ENCODE measurements at regions not wholly inside any gene's neighbourhood (a gene's known extent, or its start where the extent isn't known, plus 50 kb on each side); places are given as distances from the start of the nearest gene placed in this dataset.
"Not testable (repeated sequence)": the region's sequence is repeated elsewhere in the genome, so short reads cannot be mapped to it uniquely, and the experiment has no call there.

DNA sequence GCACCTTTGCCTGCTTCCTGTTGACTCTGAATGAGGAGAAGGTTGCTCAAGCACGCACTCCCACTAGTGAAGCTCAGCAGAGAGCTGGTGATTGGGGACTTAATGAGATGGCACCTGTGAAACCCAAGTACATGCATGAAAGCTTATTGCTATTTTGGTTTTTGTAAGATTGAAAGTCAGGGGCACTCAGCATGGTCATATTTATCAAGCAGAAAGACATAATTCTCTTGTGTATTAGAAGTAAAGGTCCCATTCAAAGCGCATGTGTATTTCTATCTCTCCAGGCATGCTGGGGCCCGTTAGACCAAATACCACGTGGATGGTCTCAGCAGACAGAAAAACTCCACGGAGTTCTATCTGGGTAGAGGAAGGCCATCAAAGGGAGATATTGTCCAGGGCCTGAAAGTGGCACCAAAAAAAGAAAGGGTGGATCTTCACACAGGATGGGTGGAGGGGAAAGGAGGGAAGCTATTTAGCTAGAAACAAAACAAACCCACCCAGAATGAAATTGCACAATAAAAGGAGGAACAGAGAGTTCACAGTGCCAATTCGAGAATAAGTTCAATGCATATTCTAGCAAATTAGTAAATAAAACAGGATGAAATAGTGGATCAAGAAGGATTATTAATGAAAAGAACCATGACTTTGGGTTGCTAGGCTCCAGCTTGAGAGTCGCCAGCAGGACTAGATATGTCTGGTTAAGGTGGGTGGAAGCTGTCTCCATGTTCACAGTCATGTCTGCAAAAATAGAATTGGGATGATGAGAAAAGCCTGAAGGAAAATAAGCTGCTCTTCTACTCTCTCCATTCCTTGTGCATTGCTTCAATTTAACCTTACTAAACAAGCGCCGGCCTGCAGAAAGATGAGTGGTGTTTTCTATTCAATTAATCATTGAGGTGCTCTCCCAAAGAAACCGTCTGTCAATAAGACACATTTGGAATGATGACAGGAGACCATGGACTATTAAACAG, 224.9 kb upstream of the DTNBP1 start:
- no peak overlapping the region for H3K9ac ChIP-seq
- DNase-seq, result no peak

DNA sequence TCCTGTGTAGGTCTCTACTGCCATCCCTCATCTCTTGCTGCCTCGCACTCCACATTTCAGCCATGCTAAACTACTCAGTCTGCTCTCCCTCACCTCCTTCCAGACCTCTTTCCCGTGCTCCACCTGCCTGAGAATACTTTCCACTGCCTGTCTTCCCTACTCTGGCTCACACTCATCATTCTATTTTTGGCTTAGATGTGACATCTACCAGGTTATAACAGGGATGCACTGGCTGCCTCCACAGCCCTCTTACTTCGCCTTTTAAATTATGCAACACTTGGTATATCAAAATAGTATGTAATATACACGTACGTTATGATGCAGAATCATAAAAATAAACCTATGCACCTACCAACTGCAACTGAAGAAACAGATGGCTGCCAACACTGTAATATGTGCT, 222.8 kb upstream of the DTNBP1 start:
- H3K4me2 ChIP-seq (ENCODE audit: unreplicated experiment), result no peak overlapping the region
- H3K27ac ChIP-seq, result no peak overlapping the region

More for the DNA sequence above, 224.9 kb upstream of the DTNBP1 start:
- Histone ChIP-seq H2AFZ (no peak overlapping the region), H3K36me3 (ENCODE audit: low read depth) (no peaks in the 10 kb centered on the region), H4K20me1 (ENCODE audit: insufficient read depth) (no peaks in the 10 kb centered on the region), H3K27ac (no peak overlapping the region), H3K4me3 (no peak overlapping the region), H3K4me2 (ENCODE audit: unreplicated experiment) (no peak overlapping the region), H3F3A (ENCODE audit: insufficient read depth) (no peaks in the 10 kb centered on the region), H3K9me3 (ENCODE audit: low read depth) (no peaks in the 10 kb centered on the region), H3K9me2 (ENCODE audit: insufficient read depth) (no peaks in the 10 kb centered on the region), H3K27me3 (replicated peaks; ENCODE audit: insufficient read depth) (no peaks in the 10 kb centered on the region), H3K4me1 (ENCODE audit: insufficient read depth) (no peaks in the 10 kb centered on the region), H3K79me2 (ENCODE audit: insufficient read depth) (no peaks in the 10 kb centered on the region)
- WGBS, 2 experiments (ENCODE audit: low coverage in 1 of 2, low lambda C conversion rate in 2 of 2, missing lambda C conversion rate in 2 of 2), result 48 to 50% methylated on average over 10 of the region's 10 CpGs
- in situ Hi-C loops (cut with MboI), result no loop called here
- TF ChIP-seq EZH2phosphoT487 (IDR thresholded peaks at IDR 0.05; ENCODE audit: insufficient read depth, low read depth) (no peak), EZH2 (IDR thresholded peaks at IDR 0.05; ENCODE audit: insufficient read depth, poor library complexity, severe bottlenecking) (no peak)

DNA sequence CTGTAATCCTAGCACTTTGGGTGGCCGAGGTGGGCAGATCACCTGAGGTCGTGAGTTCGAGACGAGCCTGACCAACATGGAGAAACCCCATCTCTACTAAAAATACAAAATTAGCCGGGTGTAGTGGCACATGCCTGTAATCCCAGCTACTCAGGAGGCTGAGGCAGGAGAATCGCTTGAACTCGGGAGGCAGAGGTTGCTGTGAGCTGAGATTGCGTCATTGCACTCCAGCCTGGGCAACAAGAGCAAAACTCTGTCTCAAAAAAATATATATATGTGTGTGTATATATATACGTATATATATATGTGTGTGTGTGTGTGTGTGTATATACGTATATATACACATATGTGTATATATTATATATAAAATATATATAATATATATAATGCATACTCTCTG, 220.8 kb upstream of the DTNBP1 start:
- Histone ChIP-seq H3F3A (ENCODE audit: insufficient read depth) (peaks cover 11% of the 10 kb centered on the region; the same call in 1 of the 2 replicates), H3K4me1 (ENCODE audit: insufficient read depth) (peaks cover 12% of the 10 kb centered on the region)
- H3K9ac ChIP-seq; H2AFZ ChIP-seq; H3K79me2 ChIP-seq (ENCODE audit: insufficient read depth); H4K20me1 ChIP-seq (ENCODE audit: insufficient read depth); H3K9me3 ChIP-seq (ENCODE audit: low read depth); in situ Hi-C loops (cut with MboI); DNase-seq; H3K27me3 ChIP-seq (replicated peaks; ENCODE audit: insufficient read depth); H3K9me2 ChIP-seq (ENCODE audit: insufficient read depth); H3K36me3 ChIP-seq (ENCODE audit: low read depth); H3K27ac ChIP-seq; H3K4me3 ChIP-seq; H3K4me2 ChIP-seq (ENCODE audit: unreplicated experiment): not testable (repeated sequence)
- 90 to 94% methylated on average over 10 of the region's 10 CpGs for WGBS, 2 experiments (ENCODE audit: low coverage in 1 of 2, low lambda C conversion rate in 2 of 2, missing lambda C conversion rate in 2 of 2)

More for the DNA sequence above, 222.8 kb upstream of the DTNBP1 start:
- Histone ChIP-seq H2AFZ (no peak overlapping the region), H3K27me3 (replicated peaks; ENCODE audit: insufficient read depth) (no peaks in the 10 kb centered on the region), H3K9me2 (ENCODE audit: insufficient read depth) (no peaks in the 10 kb centered on the region), H3K9me3 (ENCODE audit: low read depth) (no peaks in the 10 kb centered on the region), H3K36me3 (ENCODE audit: low read depth) (no peaks in the 10 kb centered on the region), H4K20me1 (ENCODE audit: insufficient read depth) (no peaks in the 10 kb centered on the region), H3K9ac (no peak overlapping the region), H3K4me1 (ENCODE audit: insufficient read depth) (no peaks in the 10 kb centered on the region), H3F3A (ENCODE audit: insufficient read depth) (no peaks in the 10 kb centered on the region), H3K79me2 (ENCODE audit: insufficient read depth) (no peaks in the 10 kb centered on the region), H3K4me3 (no peak overlapping the region)
- WGBS, 2 experiments (ENCODE audit: low coverage in 1 of 2, low lambda C conversion rate in 2 of 2, missing lambda C conversion rate in 2 of 2), result 89 to 93% methylated on average over 5 of the region's 5 CpGs
- DNase-seq, result no peak
- in situ Hi-C loops (cut with MboI), result no loop called here
- TF ChIP-seq EZH2 (IDR thresholded peaks at IDR 0.05; ENCODE audit: insufficient read depth, poor library complexity, severe bottlenecking), result no peak
- no peak for TF ChIP-seq EZH2phosphoT487 (IDR thresholded peaks at IDR 0.05; ENCODE audit: insufficient read depth, low read depth)

DNA sequence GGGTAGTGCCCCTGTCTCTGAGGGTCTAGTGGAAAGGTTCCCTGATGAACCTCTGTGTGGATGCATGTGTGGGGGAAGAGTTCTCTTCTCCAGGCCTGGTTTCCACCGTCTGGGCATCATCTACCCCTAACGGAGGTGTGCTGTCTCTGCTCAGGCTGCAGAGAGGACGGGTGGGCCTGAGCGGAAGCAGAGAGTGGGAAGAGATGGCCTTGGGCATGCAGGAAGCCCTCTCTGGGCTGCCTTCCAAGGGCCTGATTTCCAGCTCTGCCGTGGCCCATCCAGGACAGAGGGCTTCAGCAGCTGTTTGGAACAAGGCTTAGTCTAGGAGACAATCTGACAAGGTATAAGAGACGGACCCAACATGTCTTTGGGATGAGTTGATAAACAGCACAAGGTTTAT, 220.1 kb upstream of the DTNBP1 start:
- H3K9ac ChIP-seq, result no peak overlapping the region
- in situ Hi-C loops (cut with MboI), result no loop called here
- H3K9me3 ChIP-seq (ENCODE audit: low read depth), result no peaks in the 10 kb centered on the region
- no peak overlapping the region for H3K4me3 ChIP-seq
- no peaks in the 10 kb centered on the region for H3K36me3 ChIP-seq (ENCODE audit: low read depth)
- no peak overlapping the region for H3K4me2 ChIP-seq (ENCODE audit: unreplicated experiment)
- TF ChIP-seq EZH2 (IDR thresholded peaks at IDR 0.05; ENCODE audit: insufficient read depth, poor library complexity, severe bottlenecking), result no peak
- no peak for TF ChIP-seq EZH2phosphoT487 (IDR thresholded peaks at IDR 0.05; ENCODE audit: insufficient read depth, low read depth)
- WGBS, 2 experiments (ENCODE audit: low coverage in 1 of 2, low lambda C conversion rate in 2 of 2, missing lambda C conversion rate in 2 of 2), result 88 to 92% methylated on average over 6 of the region's 6 CpGs
- DNase-seq, result no peak
- H3K79me2 ChIP-seq (ENCODE audit: insufficient read depth), result no peaks in the 10 kb centered on the region
- H3K9me2 ChIP-seq (ENCODE audit: insufficient read depth), result no peaks in the 10 kb centered on the region
- H3K27ac ChIP-seq, result no peak overlapping the region
- H2AFZ ChIP-seq, result no peak overlapping the region
- H4K20me1 ChIP-seq (ENCODE audit: insufficient read depth), result no peaks in the 10 kb centered on the region
- H3K4me1 ChIP-seq (ENCODE audit: insufficient read depth), result peaks cover 12% of the 10 kb centered on the region
- H3K27me3 ChIP-seq (replicated peaks; ENCODE audit: insufficient read depth), result no peaks in the 10 kb centered on the region
- H3F3A ChIP-seq (ENCODE audit: insufficient read depth), result peaks cover 11% of the 10 kb centered on the region; the same call in 1 of the 2 replicates

Data from GM23248 (cell line).